Stimulated activated effector memory CD8-positive, alpha-beta T cell treated with anti-CD3 and anti-CD28 coated beads, Interleukin-12 subunit alpha, Interleukin-12 subunit beta, amount 100 ng/mL, for 72 hours (primary cell): ENCODE measurements at regions not wholly inside any gene's neighbourhood (a gene's known extent, or its start where the extent isn't known, plus 50 kb on each side); places are given as distances from the start of the nearest gene placed in this dataset.
A peak's percentile ranks its signal among the peaks of the same experiment; 100 is the strongest.
"Not testable (repeated sequence)": the region's sequence is repeated elsewhere in the genome, so short reads cannot be mapped to it uniquely, and the experiment has no call there.

Experiments
- ATAC-seq: fragments of 150-1000 bp; cut with Tn5 transposase; 2 replicates; pipeline ENCODE4 v1.10.0; 2021
- DNase-seq, 2 donors: peaks; one replicate each; pipeline ENCODE4 v3.0.0; 2021 to 2022; ENCODE audit warnings: low spot score in 2 of 2
- H3K27ac Mint-ChIP-seq: one replicate; pipeline ENCODE4 v1.8.0; 2022; ENCODE audit warnings: mild to moderate bottlenecking, mixed read lengths
- H3K36me3 Mint-ChIP-seq: one replicate; pipeline ENCODE4 v1.8.0; 2022; ENCODE audit warnings: mild to moderate bottlenecking, mixed read lengths
- H3K4me1 Mint-ChIP-seq: one replicate; pipeline ENCODE4 v1.8.0; 2022; ENCODE audit warnings: mixed read lengths
- H3K4me3 Mint-ChIP-seq: one replicate; pipeline ENCODE4 v1.8.0; 2022; ENCODE audit warnings: mild to moderate bottlenecking, mixed read lengths
- H3K9me3 Mint-ChIP-seq: one replicate; pipeline ENCODE4 v1.8.0; 2022; ENCODE audit warnings: mixed read lengths

DNA sequence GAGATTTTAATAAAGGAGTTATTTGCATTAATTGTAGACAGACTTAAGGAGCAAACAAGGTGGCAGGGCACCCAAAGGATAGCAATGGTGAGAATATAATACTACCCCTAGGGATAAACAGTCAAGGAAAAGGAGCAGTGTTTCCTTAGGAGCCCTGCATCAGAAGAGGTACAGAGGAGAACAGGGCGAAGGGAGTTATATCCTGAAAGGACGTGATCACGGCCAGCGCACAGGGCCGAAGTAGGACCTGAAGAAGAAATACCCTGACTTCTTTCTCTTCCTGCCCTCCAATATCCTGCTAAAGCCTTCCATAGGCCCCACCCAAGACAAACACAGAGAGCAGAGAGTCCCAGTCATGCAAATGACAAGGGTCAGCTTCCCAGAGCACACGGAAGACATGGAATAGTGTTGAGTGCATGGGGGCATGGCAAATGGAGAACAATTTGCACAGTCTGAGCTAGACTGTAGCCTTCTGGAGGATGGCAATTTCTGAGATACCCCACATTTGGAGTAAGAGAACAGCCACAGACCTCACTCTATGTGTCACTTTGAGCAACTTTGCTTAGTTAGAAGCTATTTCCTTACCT is 188.2 kb downstream of the ZNF92 start:
- ATAC-seq = peak; percentile 21
- H3K36me3 Mint-ChIP-seq, DNase-seq, H3K9me3 Mint-ChIP-seq, H3K27ac Mint-ChIP-seq, H3K4me1 Mint-ChIP-seq, H3K4me3 Mint-ChIP-seq: not testable (repeated sequence)

DNA sequence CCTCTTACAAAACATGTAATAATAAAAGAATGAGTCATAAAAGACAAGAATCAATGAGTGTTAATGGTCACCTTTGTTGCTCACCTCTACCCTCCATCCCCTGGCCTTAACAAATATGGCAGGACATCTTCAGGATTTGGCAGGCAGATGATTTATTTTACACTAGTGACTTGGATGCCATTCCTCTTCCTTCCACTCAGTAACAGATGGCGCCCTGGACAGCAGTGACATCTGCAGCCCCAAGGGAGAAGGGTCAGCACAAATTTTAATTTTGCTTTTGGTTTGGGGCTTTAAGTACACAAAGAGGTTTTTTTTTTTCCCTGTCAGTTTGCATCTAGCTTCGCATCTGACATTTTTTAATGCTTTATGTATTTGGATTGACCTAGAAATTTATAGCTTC is 188.9 kb downstream of the ZNF92 start:
- DNase-seq, H3K4me1 Mint-ChIP-seq, H3K36me3 Mint-ChIP-seq, ATAC-seq, H3K4me3 Mint-ChIP-seq, H3K9me3 Mint-ChIP-seq, H3K27ac Mint-ChIP-seq: not testable (repeated sequence)

DNA sequence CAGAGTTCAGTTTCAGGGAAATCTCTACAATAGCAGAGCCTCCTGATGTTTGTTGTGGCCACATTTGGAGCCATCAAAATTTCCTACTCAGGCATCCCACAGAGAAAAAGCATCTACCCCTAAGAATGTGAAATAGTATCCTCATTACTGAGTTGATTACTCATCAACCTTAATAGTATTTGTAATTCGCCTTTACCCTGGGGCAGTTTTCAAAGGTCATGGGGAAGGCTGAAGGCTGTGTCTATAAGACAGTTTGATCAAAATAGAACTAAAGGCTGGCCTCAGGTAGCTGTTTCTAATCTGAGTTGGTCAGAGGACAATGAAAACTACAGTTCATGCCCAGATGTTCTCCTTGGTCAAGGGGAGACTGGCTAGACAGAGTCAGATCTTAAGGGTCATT is 189.7 kb downstream of the ZNF92 start:
- not testable (repeated sequence) for H3K36me3 Mint-ChIP-seq, H3K4me1 Mint-ChIP-seq, H3K27ac Mint-ChIP-seq, DNase-seq, H3K9me3 Mint-ChIP-seq, H3K4me3 Mint-ChIP-seq, ATAC-seq

DNA sequence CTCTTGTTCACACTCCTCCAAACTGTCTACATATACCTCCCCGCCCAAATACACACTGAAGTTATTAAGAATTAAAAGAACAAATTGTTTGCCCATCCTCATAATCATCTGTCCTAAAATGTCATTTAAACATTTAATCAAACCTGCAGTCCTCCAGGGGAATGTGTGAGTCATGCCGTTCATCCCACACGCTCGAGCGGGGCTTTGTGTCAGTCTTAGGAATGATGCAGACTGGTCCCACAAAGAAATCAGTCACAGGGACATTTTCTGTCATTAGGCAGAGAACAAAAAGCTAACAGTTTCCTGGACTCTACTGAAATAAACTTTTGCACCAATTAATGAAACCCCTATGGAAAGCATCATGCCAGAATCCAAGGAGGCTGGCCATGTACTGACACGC is 194.6 kb downstream of the ZNF92 start:
- not testable (repeated sequence) for H3K27ac Mint-ChIP-seq, DNase-seq, H3K9me3 Mint-ChIP-seq, H3K4me3 Mint-ChIP-seq, ATAC-seq, H3K36me3 Mint-ChIP-seq, H3K4me1 Mint-ChIP-seq

GRCh38 chr7:65570990-65571389 is 197.3 kb downstream of the ZNF92 start:
- H3K4me1 Mint-ChIP-seq, H3K4me3 Mint-ChIP-seq, DNase-seq, H3K9me3 Mint-ChIP-seq, H3K27ac Mint-ChIP-seq, ATAC-seq, H3K36me3 Mint-ChIP-seq: not testable (repeated sequence)

DNA sequence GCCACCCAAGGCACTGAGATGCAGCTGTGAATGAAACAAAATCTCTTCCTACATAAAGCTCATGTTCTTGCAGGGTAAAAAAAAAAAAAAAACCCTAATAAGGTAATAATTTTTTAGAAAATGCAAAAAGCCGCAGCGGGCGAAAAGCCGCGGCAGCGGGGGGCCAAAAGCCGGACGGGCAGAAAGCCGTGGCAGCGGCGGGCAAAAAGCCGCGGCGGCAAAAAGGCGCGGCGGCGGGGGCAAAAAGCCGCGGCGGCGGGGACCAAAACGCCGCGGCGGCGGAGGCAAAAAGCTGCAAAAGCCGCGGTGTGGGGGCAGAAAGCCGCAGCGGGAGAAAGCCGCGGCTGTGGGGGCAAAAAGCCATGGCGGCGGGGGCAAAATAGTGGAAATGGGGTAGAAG is 198.9 kb downstream of the ZNF92 start:
- H3K9me3 Mint-ChIP-seq, H3K4me3 Mint-ChIP-seq, DNase-seq, H3K4me1 Mint-ChIP-seq, ATAC-seq, H3K36me3 Mint-ChIP-seq, H3K27ac Mint-ChIP-seq: not testable (repeated sequence)

DNA sequence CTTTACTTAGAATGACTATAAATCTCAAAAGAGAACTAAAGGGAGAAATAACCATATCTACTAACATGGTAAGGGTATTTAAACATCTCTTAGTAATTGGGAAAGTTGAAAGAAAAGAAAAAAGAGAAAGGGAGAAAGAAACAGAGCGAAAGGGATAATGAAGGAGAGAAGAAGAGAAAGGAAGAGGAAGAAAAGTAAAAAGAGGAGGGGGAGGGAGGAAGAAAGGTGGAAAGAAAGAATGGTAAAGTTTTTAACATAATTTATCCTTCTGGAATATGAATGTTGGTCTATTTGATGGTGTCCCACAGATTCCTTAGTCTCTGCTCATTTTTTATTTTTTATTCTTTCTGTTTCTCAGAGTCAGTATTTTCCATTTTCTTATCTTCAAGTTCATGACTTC is 202.7 kb downstream of the ZNF92 start:
- not testable (repeated sequence) for H3K27ac Mint-ChIP-seq, H3K4me1 Mint-ChIP-seq, ATAC-seq, H3K9me3 Mint-ChIP-seq, DNase-seq, H3K4me3 Mint-ChIP-seq, H3K36me3 Mint-ChIP-seq

DNA sequence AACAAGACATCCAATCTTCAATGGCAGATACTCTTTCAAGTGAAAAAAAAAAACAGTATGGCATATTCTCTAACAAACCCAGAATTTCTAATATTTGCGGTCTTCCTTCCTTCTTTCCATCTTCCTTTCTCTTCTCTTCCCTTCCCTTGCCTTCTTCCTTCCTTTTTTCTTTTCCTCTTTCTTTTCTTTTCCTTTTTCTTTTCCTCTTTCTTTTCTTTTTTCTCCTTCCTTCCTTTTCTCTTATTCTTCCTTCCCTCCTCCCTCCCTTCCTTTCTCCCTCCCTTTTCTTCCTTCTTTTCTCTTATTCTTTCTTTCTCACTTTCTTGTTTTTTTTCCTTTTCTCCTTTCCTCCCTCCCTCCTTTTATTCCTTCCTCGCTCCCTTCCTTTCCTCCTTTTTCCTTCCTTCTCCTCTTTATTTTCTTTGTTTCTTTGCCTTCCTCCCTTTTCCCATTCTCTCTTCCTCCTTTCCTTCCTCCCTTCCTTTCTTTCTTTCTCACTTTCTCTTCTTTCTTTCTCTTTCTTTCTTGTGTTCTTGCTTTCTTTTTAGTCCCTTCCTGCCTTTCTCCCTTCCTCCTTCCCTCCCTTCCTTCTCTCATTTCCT is 209.0 kb downstream of the ZNF92 start:
- not testable (repeated sequence) for DNase-seq, H3K4me1 Mint-ChIP-seq, ATAC-seq, H3K9me3 Mint-ChIP-seq, H3K4me3 Mint-ChIP-seq, H3K27ac Mint-ChIP-seq, H3K36me3 Mint-ChIP-seq

DNA sequence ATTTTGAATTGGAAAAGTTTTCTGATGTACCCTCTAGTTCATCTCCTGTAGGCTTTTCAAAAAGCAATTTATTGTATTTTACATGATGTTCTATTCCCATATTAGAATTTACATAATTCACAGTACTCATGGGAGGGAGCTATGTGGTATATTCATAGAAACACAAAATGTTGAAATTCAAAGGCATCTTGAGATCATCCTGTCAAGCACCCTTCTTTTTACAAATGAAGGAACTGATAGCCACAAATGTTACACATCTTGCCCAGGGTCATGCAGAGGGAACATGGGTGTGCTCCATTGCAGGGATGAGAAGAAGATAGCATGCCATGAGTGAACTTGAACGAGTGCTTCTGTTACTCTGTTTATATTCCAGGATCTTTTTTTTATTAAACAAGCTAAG is 228.8 kb downstream of the ZNF92 start:
- not testable (repeated sequence) for H3K9me3 Mint-ChIP-seq, ATAC-seq, H3K36me3 Mint-ChIP-seq, H3K4me3 Mint-ChIP-seq, H3K27ac Mint-ChIP-seq, DNase-seq, H3K4me1 Mint-ChIP-seq

- ATAC-seq (no peak), DNase-seq (no peak)
- H3K36me3 Mint-ChIP-seq = no peaks in the 10 kb centered on the region
- H3K27ac Mint-ChIP-seq = no peak overlapping the region
- H3K4me1 Mint-ChIP-seq = no peaks in the 10 kb centered on the region
- H3K4me3 Mint-ChIP-seq = no peak overlapping the region
- no peaks in the 10 kb centered on the region for H3K9me3 Mint-ChIP-seq
Measured at GRCh38 chr7:65609131-65609530, 235.5 kb downstream of the ZNF92 start.

DNA sequence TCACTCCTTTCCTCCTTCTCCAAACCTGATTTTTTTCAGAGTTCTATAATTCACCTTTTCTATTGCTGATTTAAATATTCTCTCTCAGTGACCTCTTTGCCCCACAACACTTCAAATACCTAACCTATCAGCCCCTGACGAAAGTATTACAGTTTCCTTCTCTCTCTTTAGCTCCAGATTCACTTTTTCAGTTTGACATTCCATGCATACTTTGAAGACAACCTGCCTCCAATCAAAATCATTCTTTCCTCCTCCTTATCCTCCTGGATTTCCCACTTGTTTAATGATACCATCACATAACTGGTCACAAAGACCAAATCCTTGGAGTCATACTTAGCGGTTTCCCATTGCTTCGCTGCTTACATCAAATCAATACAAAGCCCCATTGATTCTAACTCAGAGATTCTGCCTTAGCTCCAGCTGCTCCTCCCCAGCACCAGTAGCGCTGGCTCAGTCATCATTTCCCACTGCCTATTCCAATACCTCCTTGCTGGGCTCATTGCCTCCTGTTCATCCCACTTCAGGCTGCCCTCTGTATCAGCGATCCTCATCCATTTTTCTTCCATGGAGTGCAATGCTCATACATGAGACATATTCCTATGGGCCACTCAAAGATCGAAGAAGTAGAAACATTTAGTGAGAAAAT is 240.1 kb downstream of the ZNF92 start:
- H3K36me3 Mint-ChIP-seq, DNase-seq, H3K27ac Mint-ChIP-seq, H3K9me3 Mint-ChIP-seq, ATAC-seq, H3K4me1 Mint-ChIP-seq, H3K4me3 Mint-ChIP-seq: not testable (repeated sequence)

DNA sequence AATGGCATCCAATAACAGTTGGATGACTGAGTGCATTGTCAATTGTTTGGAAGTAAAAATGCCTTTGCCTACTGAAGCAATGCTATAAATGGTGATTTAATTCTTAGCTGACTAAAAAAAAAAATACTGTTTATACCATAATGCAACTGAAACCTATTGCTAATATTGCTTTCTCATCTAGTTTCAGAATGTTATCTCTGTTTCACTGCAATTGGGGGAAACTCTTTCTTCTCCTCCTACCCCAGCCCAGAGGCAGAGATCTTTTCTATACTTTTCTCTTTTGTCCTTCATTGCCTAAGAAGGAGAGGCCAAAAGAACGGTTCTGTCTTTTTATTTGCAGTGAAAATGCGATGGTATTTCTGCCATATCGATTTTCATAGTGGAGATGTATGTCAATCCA is 242.5 kb downstream of the ZNF92 start:
- ATAC-seq, H3K9me3 Mint-ChIP-seq, H3K27ac Mint-ChIP-seq, H3K36me3 Mint-ChIP-seq, H3K4me1 Mint-ChIP-seq, H3K4me3 Mint-ChIP-seq, DNase-seq: not testable (repeated sequence)

GRCh38 chr7:65620216-65620615 is 246.6 kb downstream of the ZNF92 start:
- H3K36me3 Mint-ChIP-seq, DNase-seq, ATAC-seq, H3K9me3 Mint-ChIP-seq, H3K4me3 Mint-ChIP-seq, H3K27ac Mint-ChIP-seq, H3K4me1 Mint-ChIP-seq: not testable (repeated sequence)

GRCh38 chr7:65621580-65622201 is 248.0 kb downstream of the ZNF92 start:
- not testable (repeated sequence) for H3K9me3 Mint-ChIP-seq, H3K4me1 Mint-ChIP-seq, ATAC-seq, H3K27ac Mint-ChIP-seq, H3K36me3 Mint-ChIP-seq, H3K4me3 Mint-ChIP-seq
- DNase-seq = peak; percentile 3 to 51

GRCh38 chr7:65631236-65631635 is 241.6 kb upstream of the VKORC1L1 start:
- H3K4me1 Mint-ChIP-seq, DNase-seq, ATAC-seq, H3K4me3 Mint-ChIP-seq, H3K9me3 Mint-ChIP-seq, H3K36me3 Mint-ChIP-seq, H3K27ac Mint-ChIP-seq: not testable (repeated sequence)
